GM23248 (cell line): ENCODE measurements at regions not wholly inside any gene's neighbourhood (a gene's known extent, or its start where the extent isn't known, plus 50 kb on each side); places are given as distances from the start of the nearest gene placed in this dataset.
A peak's percentile ranks its signal among the peaks of the same experiment; 100 is the strongest.

Experiments
- DNase-seq: peaks from one replicate; pipeline ENCODE4 v3.0.0-alpha.2; 2015
- H2AFZ ChIP-seq: fragments of 200-600 bp; sonication (generic); 2 replicates; pipeline ENCODE4 v1.6.1; 2016; ENCODE audit warnings: antibody characterized with exemption
- H3F3A ChIP-seq: fragments of 200-600 bp; sonication (generic); 2 replicates; pipeline ENCODE4 v1.6.1; 2016; ENCODE audit warnings: mild to moderate bottlenecking, antibody characterized with exemption, mixed run types; ENCODE audit not compliant: insufficient read depth
- H3K27ac ChIP-seq: fragments of 200-600 bp; sonication (generic); 2 replicates; pipeline ENCODE4 v1.5.1; 2016; ENCODE audit warnings: mild to moderate bottlenecking
- H3K27me3 ChIP-seq: fragments of 200-600 bp; sonication (generic); replicated peaks from 2 replicates; pipeline ENCODE4 v1.6.1; 2016; ENCODE audit warnings: mild to moderate bottlenecking; ENCODE audit not compliant: insufficient read depth
- H3K36me3 ChIP-seq: fragments of 200-600 bp; sonication (generic); 2 replicates; pipeline ENCODE4 v1.6.1; 2016; ENCODE audit warnings: low read depth, mild to moderate bottlenecking
- H3K4me1 ChIP-seq: fragments of 200-600 bp; sonication (generic); 2 replicates; pipeline ENCODE4 v1.6.1; 2016; ENCODE audit warnings: mild to moderate bottlenecking; ENCODE audit not compliant: insufficient read depth
- H3K4me2 ChIP-seq: fragments of 200-600 bp; sonication (generic); one replicate; pipeline ENCODE4 v1.6.1; 2016; ENCODE audit warnings: mild to moderate bottlenecking; ENCODE audit not compliant: unreplicated experiment
- H3K4me3 ChIP-seq: fragments of 200-600 bp; sonication (generic); 2 replicates; pipeline ENCODE4 v1.5.1; 2016; ENCODE audit warnings: mild to moderate bottlenecking
- H3K79me2 ChIP-seq: fragments of 200-600 bp; sonication (generic); 2 replicates; pipeline ENCODE4 v1.6.1; 2016; ENCODE audit warnings: mild to moderate bottlenecking; ENCODE audit not compliant: insufficient read depth
- H3K9ac ChIP-seq: fragments of 200-600 bp; sonication (generic); 2 replicates; pipeline ENCODE4 v1.6.1; 2016; ENCODE audit warnings: mild to moderate bottlenecking
- H3K9me2 ChIP-seq: fragments of 200-600 bp; sonication (generic); 2 replicates; pipeline ENCODE4 v1.6.1; 2016; ENCODE audit warnings: mixed run types, mild to moderate bottlenecking, moderate library complexity; ENCODE audit not compliant: insufficient read depth
- H3K9me3 ChIP-seq: fragments of 200-600 bp; sonication (generic); one replicate; pipeline ENCODE4 v1.6.1; 2017; ENCODE audit warnings: low read depth
- H4K20me1 ChIP-seq: fragments of 200-600 bp; sonication (generic); 2 replicates; pipeline ENCODE4 v1.6.0; 2016; ENCODE audit not compliant: insufficient read depth
- EZH2 ChIP-seq: fragments of 200-600 bp; sonication (generic); IDR thresholded peaks from 2 replicates; pipeline ENCODE4 v1.6.1; 2018; ENCODE audit warnings: antibody characterized with exemption, mild to moderate bottlenecking; ENCODE audit not compliant: insufficient read depth, poor library complexity, severe bottlenecking
- EZH2phosphoT487 ChIP-seq: fragments of 200-600 bp; sonication (generic); IDR thresholded peaks from 2 replicates; pipeline ENCODE4 v1.6.1; 2018; ENCODE audit warnings: antibody characterized with exemption, moderate library complexity, mild to moderate bottlenecking, low read depth; ENCODE audit not compliant: insufficient read depth
- WGBS, 2 experiments: methylation state at CpG; one replicate each; pipeline ENCODE4 v1.1.6; 2015 to 2017; ENCODE audit warnings: low lambda C conversion rate in 2 of 2, low coverage in 1 of 2; ENCODE audit errors: missing lambda C conversion rate in 2 of 2; 5-methylcytosine and 5-hydroxymethylcytosine counted together
- in situ Hi-C: fragments of 300-500 bp; cut with MboI; formaldehyde crosslinking; loops from 2 replicates; pipeline ENCODE4 v1.15.0; 2020

GRCh38 chr14:34046799-34047520, 96.1 kb upstream of the EGLN3 start:
- in situ Hi-C loops, result no loop called here
- H3K9ac ChIP-seq, result no peak overlapping the region
- no peak for DNase-seq
- peaks cover 7% of the 10 kb centered on the region; the same call in 1 of the 2 replicates for H3K4me1 ChIP-seq
- H4K20me1 ChIP-seq, result no peaks in the 10 kb centered on the region
- no peaks in the 10 kb centered on the region for H3K79me2 ChIP-seq
- no peaks in the 10 kb centered on the region for H3K27me3 ChIP-seq
- H3K4me2 ChIP-seq, result no peak overlapping the region
- H3F3A ChIP-seq, result peaks cover 12% of the 10 kb centered on the region
- 70 to 84% methylated on average over 3 of the region's 3 CpGs for WGBS, 2 experiments
- no peaks in the 10 kb centered on the region for H3K9me2 ChIP-seq
- H3K9me3 ChIP-seq, result no peaks in the 10 kb centered on the region
- H3K27ac ChIP-seq, result no peak overlapping the region
- no peak for TF ChIP-seq EZH2phosphoT487
- TF ChIP-seq EZH2, result no peak
- H3K4me3 ChIP-seq, result no peak overlapping the region
- no peaks in the 10 kb centered on the region for H3K36me3 ChIP-seq
- no peak overlapping the region for H2AFZ ChIP-seq

- no peaks in the 10 kb centered on the region for H3K79me2 ChIP-seq
- H3K9me3 ChIP-seq, result no peaks in the 10 kb centered on the region
- no peak for TF ChIP-seq EZH2phosphoT487
- TF ChIP-seq EZH2, result no peak
- in situ Hi-C loops, result no loop called here
- H3F3A ChIP-seq, result no peaks in the 10 kb centered on the region
- H3K27me3 ChIP-seq, result no peaks in the 10 kb centered on the region
- H3K4me3 ChIP-seq, result no peak overlapping the region
- no peak overlapping the region for H3K4me2 ChIP-seq
- H3K4me1 ChIP-seq, result peaks cover 7% of the 10 kb centered on the region; the same call in 1 of the 2 replicates
- 89% methylated on average over 9 of the region's 9 CpGs for WGBS, 2 experiments
- H2AFZ ChIP-seq, result no peak overlapping the region
- no peaks in the 10 kb centered on the region for H3K9me2 ChIP-seq
- no peak overlapping the region for H3K9ac ChIP-seq
- H4K20me1 ChIP-seq, result no peaks in the 10 kb centered on the region
- DNase-seq, result no peak
- no peak overlapping the region for H3K27ac ChIP-seq
- no peaks in the 10 kb centered on the region for H3K36me3 ChIP-seq
Observed at GRCh38 chr14:34044666-34045306, 93.9 kb upstream of the EGLN3 start.

- H3K9ac ChIP-seq, result no peak overlapping the region
- no peaks in the 10 kb centered on the region for H3K9me3 ChIP-seq
- in situ Hi-C loops, result no loop called here
- 77 to 91% methylated on average over 4 of the region's 4 CpGs for whole genome bisulfite sequencing, 2 experiments
- no peaks in the 10 kb centered on the region for H3F3A ChIP-seq
- no peaks in the 10 kb centered on the region for H3K9me2 ChIP-seq
- H3K4me1 ChIP-seq, result peaks cover 7% of the 10 kb centered on the region; the same call in 1 of the 2 replicates
- H3K79me2 ChIP-seq, result no peaks in the 10 kb centered on the region
- H3K27me3 ChIP-seq, result no peaks in the 10 kb centered on the region
- no peak overlapping the region for H3K4me3 ChIP-seq
- H3K36me3 ChIP-seq, result no peaks in the 10 kb centered on the region
- no peak overlapping the region for H3K4me2 ChIP-seq
- H3K27ac ChIP-seq, result no peak overlapping the region
- no peak for TF ChIP-seq EZH2phosphoT487
- TF ChIP-seq EZH2, result no peak
- no peak for DNase-seq
- H2AFZ ChIP-seq, result no peak overlapping the region
- H4K20me1 ChIP-seq, result no peaks in the 10 kb centered on the region
Observed at GRCh38 chr14:34044373-34044637, 93.4 kb upstream of the EGLN3 start.

- Histone ChIP-seq H3K27me3 (no peaks in the 10 kb centered on the region), H3K27ac (no peak overlapping the region), H3K4me2 (no peak overlapping the region), H3F3A (no peaks in the 10 kb centered on the region), H3K9me2 (no peaks in the 10 kb centered on the region), H3K9ac (no peak overlapping the region), H3K9me3 (no peaks in the 10 kb centered on the region), H3K4me3 (no peak overlapping the region), H4K20me1 (no peaks in the 10 kb centered on the region), H3K79me2 (no peaks in the 10 kb centered on the region), H3K4me1 (peaks cover 7% of the 10 kb centered on the region; the same call in 1 of the 2 replicates), H3K36me3 (no peaks in the 10 kb centered on the region), H2AFZ (peak overlapping the region; percentile 33)
- in situ Hi-C loops, result no loop called here
- DNase-seq, result peak; percentile 17
- TF ChIP-seq EZH2 (no peak), EZH2phosphoT487 (no peak)
- WGBS, 2 experiments, result 39 to 42% methylated on average over 4 of the region's 4 CpGs
Observed at GRCh38 chr14:34043627-34044372, 92.9 kb upstream of the EGLN3 start.
